ENCODE measurements at regions not wholly inside any gene's neighbourhood (a gene's known extent, or its start where the extent isn't known, plus 50 kb on each side); places are given as distances from the start of the nearest gene placed in this dataset.

DNA sequence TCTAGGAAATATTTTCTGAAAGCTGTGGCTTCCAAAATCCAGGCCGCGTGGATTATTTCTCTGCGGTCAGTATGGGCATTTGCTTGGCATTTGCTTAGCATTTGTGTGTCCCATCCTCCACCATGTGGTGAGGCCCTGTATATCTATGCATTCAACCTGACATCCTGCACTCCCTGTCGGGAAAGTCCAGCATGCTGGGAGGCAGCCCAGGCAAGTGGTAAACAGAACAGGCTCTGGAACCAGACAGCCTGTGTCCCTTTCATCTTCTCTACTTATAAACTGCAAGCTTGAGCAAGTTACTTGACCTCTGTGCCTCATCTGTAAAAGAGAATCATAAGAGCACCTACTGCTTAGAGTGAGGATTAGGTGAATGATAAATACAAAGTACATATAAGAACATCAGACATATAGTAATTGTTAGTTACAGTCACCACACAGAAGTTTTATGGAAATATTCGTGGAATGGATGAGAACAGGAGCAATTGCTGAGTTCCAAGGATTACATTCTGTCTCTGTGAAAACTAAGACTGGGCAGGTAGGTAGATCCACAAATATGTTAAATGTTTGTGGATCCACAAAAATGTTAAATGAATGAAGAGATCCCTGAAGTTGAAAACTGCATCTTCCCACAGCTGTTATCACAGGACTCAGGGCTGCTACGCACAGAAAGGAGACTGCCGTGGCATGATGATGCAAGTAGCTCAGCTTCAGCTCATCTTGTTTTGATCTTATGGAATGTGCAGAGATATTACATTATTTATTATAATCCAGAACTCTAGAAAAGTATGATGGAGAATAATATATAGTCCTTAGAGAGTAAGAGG is 317.0 kb upstream of the MMADHC start:
- no peak for DNase-seq
- Histone ChIP-seq H3K9me3 (no peaks in the 10 kb centered on the region), H3K27ac (no peak overlapping the region), H3K36me3 (no peaks in the 10 kb centered on the region), H3K4me3 (no peak overlapping the region), H3K27me3 (no peaks in the 10 kb centered on the region), H3K4me1 (peaks cover 0 to 6% (median 0%) of the 10 kb centered on the region in 4 donors)
- intact Hi-C loops (cut with DNase I; ENCODE audit: low total_unique reads) (no loop called here), in situ Hi-C loops (cut with MboI; ENCODE audit: low pct_ligation_motif_present in 1 of 4, low pct_unique_long_range_greater_than_20kb in 1 of 4, low sequenced_read_pairs in 3 of 4) (no loop called here)
- WGBS, 2 donors (ENCODE audit: low coverage in 1 of 2) = 74 to 81% methylated on average over 5 to 7 of the region's 7 CpGs
- TF ChIP-seq EP300 (IDR thresholded peaks at IDR 0.05; ENCODE audit: low read depth) (no peak), POLR2A (IDR thresholded peaks at IDR 0.05) (no peak), POLR2AphosphoS5 (IDR thresholded peaks at IDR 0.05) (no peak)
- TF ChIP-seq, protein P1, sequence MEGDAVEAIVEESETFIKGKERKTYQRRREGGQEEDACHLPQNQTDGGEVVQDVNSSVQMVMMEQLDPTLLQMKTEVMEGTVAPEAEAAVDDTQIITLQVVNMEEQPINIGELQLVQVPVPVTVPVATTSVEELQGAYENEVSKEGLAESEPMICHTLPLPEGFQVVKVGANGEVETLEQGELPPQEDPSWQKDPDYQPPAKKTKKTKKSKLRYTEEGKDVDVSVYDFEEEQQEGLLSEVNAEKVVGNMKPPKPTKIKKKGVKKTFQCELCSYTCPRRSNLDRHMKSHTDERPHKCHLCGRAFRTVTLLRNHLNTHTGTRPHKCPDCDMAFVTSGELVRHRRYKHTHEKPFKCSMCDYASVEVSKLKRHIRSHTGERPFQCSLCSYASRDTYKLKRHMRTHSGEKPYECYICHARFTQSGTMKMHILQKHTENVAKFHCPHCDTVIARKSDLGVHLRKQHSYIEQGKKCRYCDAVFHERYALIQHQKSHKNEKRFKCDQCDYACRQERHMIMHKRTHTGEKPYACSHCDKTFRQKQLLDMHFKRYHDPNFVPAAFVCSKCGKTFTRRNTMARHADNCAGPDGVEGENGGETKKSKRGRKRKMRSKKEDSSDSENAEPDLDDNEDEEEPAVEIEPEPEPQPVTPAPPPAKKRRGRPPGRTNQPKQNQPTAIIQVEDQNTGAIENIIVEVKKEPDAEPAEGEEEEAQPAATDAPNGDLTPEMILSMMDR (IDR thresholded peaks at IDR 0.05) = no peak

DNA sequence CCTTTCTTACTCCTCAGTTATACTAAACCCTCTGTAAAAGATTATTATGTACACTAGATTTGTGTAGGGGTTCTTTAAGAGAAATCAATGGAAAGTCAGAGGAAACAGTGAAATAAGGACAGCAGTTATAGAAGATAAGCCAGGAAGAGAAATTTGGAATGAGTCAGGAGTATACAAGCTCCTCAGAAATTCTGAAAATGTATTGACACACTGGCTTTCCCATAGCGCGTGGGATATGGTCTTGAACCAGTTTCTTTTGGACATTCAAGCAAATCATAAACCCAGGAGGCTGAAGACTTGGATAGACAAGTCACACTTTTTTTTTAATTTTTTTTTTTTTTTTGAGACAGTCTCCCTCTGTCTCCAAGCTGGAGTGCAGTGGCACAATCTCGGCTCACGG is 316.1 kb upstream of the MMADHC start:
- in situ Hi-C loops (cut with MboI; ENCODE audit: low pct_ligation_motif_present in 1 of 4, low pct_unique_long_range_greater_than_20kb in 1 of 4, low sequenced_read_pairs in 3 of 4) (no loop called here), intact Hi-C loops (cut with DNase I; ENCODE audit: low total_unique reads) (no loop called here)
- TF ChIP-seq, protein P1 (IDR thresholded peaks at IDR 0.05) = no peak
- TF ChIP-seq POLR2AphosphoS5 (IDR thresholded peaks at IDR 0.05) = no peak
- TF ChIP-seq POLR2A (IDR thresholded peaks at IDR 0.05) = no peak
- no peak for TF ChIP-seq EP300 (IDR thresholded peaks at IDR 0.05; ENCODE audit: low read depth)

GRCh38 chr2:149902081-149902480 is 314.5 kb upstream of the MMADHC start:
- H3K27ac ChIP-seq = no peak overlapping the region
- in situ Hi-C loops (cut with MboI; ENCODE audit: low pct_ligation_motif_present in 1 of 4, low pct_unique_long_range_greater_than_20kb in 1 of 4, low sequenced_read_pairs in 3 of 4) = no loop called here
- DNase-seq = no peak
- no peaks in the 10 kb centered on the region for H3K9me3 ChIP-seq
- 64% methylated on average over 4 of the region's 4 CpGs; no CpG with 5 or more reads in 1 of the 2 donors for WGBS, 2 donors (ENCODE audit: low coverage in 1 of 2)
- no peaks in the 10 kb centered on the region for H3K27me3 ChIP-seq
- TF ChIP-seq EP300 (IDR thresholded peaks at IDR 0.05; ENCODE audit: low read depth) (no peak), POLR2A (IDR thresholded peaks at IDR 0.05) (no peak), POLR2AphosphoS5 (IDR thresholded peaks at IDR 0.05) (no peak)
- TF ChIP-seq, protein P1 (IDR thresholded peaks at IDR 0.05) = no peak
- intact Hi-C loops (cut with DNase I; ENCODE audit: low total_unique reads) = no loop called here
- H3K36me3 ChIP-seq = no peaks in the 10 kb centered on the region
- no peaks in the 10 kb centered on the region for H3K4me1 ChIP-seq
- H3K4me3 ChIP-seq = no peak overlapping the region

More for the DNA sequence above, 316.1 kb upstream of the MMADHC start:
- H3K4me3 ChIP-seq = no peak overlapping the region
- no peak overlapping the region for H3K27ac ChIP-seq
- no peaks in the 10 kb centered on the region for H3K9me3 ChIP-seq
- no peaks in the 10 kb centered on the region for H3K27me3 ChIP-seq
- no peaks in the 10 kb centered on the region for H3K4me1 ChIP-seq
- whole genome bisulfite sequencing, 2 donors (ENCODE audit: low coverage in 1 of 2) = 99 to 100% methylated on average over 2 to 4 of the region's 4 CpGs
- DNase-seq = no peak
- H3K36me3 ChIP-seq = no peaks in the 10 kb centered on the region

- DNase-seq = no peak
- intact Hi-C loops (cut with DNase I; ENCODE audit: low total_unique reads) = no loop called here
- H3K36me3 ChIP-seq = no peaks in the 10 kb centered on the region
- H3K4me3 ChIP-seq = no peak overlapping the region
- in situ Hi-C loops (cut with MboI; ENCODE audit: low pct_ligation_motif_present in 1 of 4, low pct_unique_long_range_greater_than_20kb in 1 of 4, low sequenced_read_pairs in 3 of 4) = no loop called here
- no peaks in the 10 kb centered on the region for H3K27me3 ChIP-seq
- no peak overlapping the region for H3K27ac ChIP-seq
- no peaks in the 10 kb centered on the region for H3K4me1 ChIP-seq
- H3K9me3 ChIP-seq = no peaks in the 10 kb centered on the region
- 88 to 91% methylated on average over 3 to 4 of the region's 4 CpGs for WGBS, 2 donors (ENCODE audit: low coverage in 1 of 2)
- TF ChIP-seq EP300 (IDR thresholded peaks at IDR 0.05; ENCODE audit: low read depth) = no peak
- no peak for TF ChIP-seq POLR2A (IDR thresholded peaks at IDR 0.05)
- no peak for TF ChIP-seq POLR2AphosphoS5 (IDR thresholded peaks at IDR 0.05)
Measured at GRCh38 chr2:149901231-149901859, 313.8 kb upstream of the MMADHC start.
